SH-SY5Y (cell line): ENCODE measurements at regions not wholly inside any gene's neighbourhood (a gene's known extent, or its start where the extent isn't known, plus 50 kb on each side); places are given as distances from the start of the nearest gene placed in this dataset.
A peak's percentile ranks its signal among the peaks of the same experiment; 100 is the strongest.

Experiments
- GATA2 ChIP-seq: IDR thresholded peaks from 2 replicates; pipeline ENCODE4 v1.6.1; 2011; ENCODE audit warnings: mild to moderate bottlenecking, low read depth, low read length
- GATA3 ChIP-seq: IDR thresholded peaks from 2 replicates; pipeline ENCODE4 v1.6.1; 2011; ENCODE audit warnings: low read depth, mild to moderate bottlenecking, low read length, moderate library complexity

GRCh38 chr10:76811430-76811829, 826.2 kb downstream of the KCNMA1 start:
- TF ChIP-seq GATA2 (no peak), GATA3 (no peak)

GRCh38 chr10:76788452-76788811, 849.2 kb downstream of the KCNMA1 start:
- TF ChIP-seq GATA3 = no peak
- TF ChIP-seq GATA2 = no peak

- TF ChIP-seq GATA2 = no peak
- no peak for TF ChIP-seq GATA3
Observed at GRCh38 chr10:76787746-76788451, 849.7 kb downstream of the KCNMA1 start.

- TF ChIP-seq GATA2 (no peak), GATA3 (no peak)
Observed at GRCh38 chr10:76786504-76787072, 851.0 kb downstream of the KCNMA1 start.

- TF ChIP-seq GATA2 (no peak), GATA3 (no peak)
Observed at GRCh38 chr10:76784076-76784475, 853.5 kb downstream of the KCNMA1 start.

GRCh38 chr10:76779796-76780301, 857.8 kb downstream of the KCNMA1 start:
- TF ChIP-seq GATA2 (peak; percentile 97), GATA3 (peak; percentile 94)

GRCh38 chr10:76778914-76779795, 858.5 kb downstream of the KCNMA1 start:
- TF ChIP-seq GATA3 (no peak), GATA2 (no peak)

- no peak for TF ChIP-seq GATA2
- TF ChIP-seq GATA3 = no peak
Observed at GRCh38 chr10:76774987-76775603, 862.5 kb downstream of the KCNMA1 start.

GRCh38 chr10:76769582-76769981, 868.0 kb downstream of the KCNMA1 start:
- TF ChIP-seq GATA2 = no peak
- no peak for TF ChIP-seq GATA3

- TF ChIP-seq GATA2 (no peak), GATA3 (no peak)
Observed at GRCh38 chr10:76769161-76769560, 868.4 kb downstream of the KCNMA1 start.

- TF ChIP-seq GATA3 (no peak), GATA2 (0 out of 2 replicates have a peak, but pooled peaks have one; percentile 1)
Observed at GRCh38 chr10:76766682-76767081, 870.9 kb downstream of the KCNMA1 start.

- 0 out of 2 replicates have a peak, but pooled peaks have one; percentile 7 for TF ChIP-seq GATA2
- no peak for TF ChIP-seq GATA3
Observed at GRCh38 chr10:76764177-76764576, 873.4 kb downstream of the KCNMA1 start.

GRCh38 chr10:76763376-76763775, 874.2 kb downstream of the KCNMA1 start:
- TF ChIP-seq GATA2 = no peak
- no peak for TF ChIP-seq GATA3

GRCh38 chr10:76759681-76760080, 877.9 kb downstream of the KCNMA1 start:
- TF ChIP-seq GATA2 = no peak
- no peak for TF ChIP-seq GATA3
